ENCODE measurements at regions not wholly inside any gene's neighbourhood (a gene's known extent, or its start where the extent isn't known, plus 50 kb on each side); places are given as distances from the start of the nearest gene placed in this dataset.

- Histone ChIP-seq H3K27ac (no peak overlapping the region), H3K27me3 (no peaks in the 10 kb centered on the region), H3K4me1 (no peaks in the 10 kb centered on the region), H3K4me3 (no peak overlapping the region), H3K9me3 (no peaks in the 10 kb centered on the region), H3K36me3 (no peaks in the 10 kb centered on the region)
- no peak for DNase-seq (ENCODE audit: low spot score)
- TF ChIP-seq CTCF (IDR thresholded peaks at IDR 0.05): no peak
Measured at GRCh38 chr1:9481048-9481447, 58.2 kb upstream of the SLC25A33 start.

GRCh38 chr1:9482403-9482802 lies 56.9 kb upstream of the SLC25A33 start:
- Histone ChIP-seq H3K9me3 (no peaks in the 10 kb centered on the region), H3K4me1 (no peaks in the 10 kb centered on the region), H3K27me3 (no peaks in the 10 kb centered on the region), H3K27ac (no peak overlapping the region), H3K36me3 (no peaks in the 10 kb centered on the region), H3K4me3 (no peak overlapping the region)
- no peak for TF ChIP-seq CTCF (IDR thresholded peaks at IDR 0.05)
- DNase-seq (ENCODE audit: low spot score): no peak

GRCh38 chr1:9482816-9483572 lies 56.3 kb upstream of the SLC25A33 start:
- Histone ChIP-seq H3K27ac (no peak overlapping the region), H3K4me3 (no peak overlapping the region), H3K27me3 (no peaks in the 10 kb centered on the region), H3K36me3 (no peaks in the 10 kb centered on the region), H3K9me3 (no peaks in the 10 kb centered on the region), H3K4me1 (no peaks in the 10 kb centered on the region)
- no peak for DNase-seq (ENCODE audit: low spot score)
- TF ChIP-seq CTCF (IDR thresholded peaks at IDR 0.05): no peak

GRCh38 chr1:9486466-9487140 lies 52.7 kb upstream of the SLC25A33 start:
- Histone ChIP-seq H3K9me3 (no peaks in the 10 kb centered on the region), H3K27me3 (no peaks in the 10 kb centered on the region), H3K27ac (no peak overlapping the region), H3K4me3 (no peak overlapping the region), H3K4me1 (no peaks in the 10 kb centered on the region), H3K36me3 (no peaks in the 10 kb centered on the region)
- TF ChIP-seq CTCF (IDR thresholded peaks at IDR 0.05): no peak
- no peak for DNase-seq (ENCODE audit: low spot score)
